Activated naive CD8-positive, alpha-beta T cell (primary cell): ENCODE measurements at regions not wholly inside any gene's neighbourhood (a gene's known extent, or its start where the extent isn't known, plus 50 kb on each side); places are given as distances from the start of the nearest gene placed in this dataset.

Experiments used
- H3K27ac Mint-ChIP-seq: one replicate; pipeline ENCODE4 v1.8.0; 2021; ENCODE audit warnings: mixed read lengths
- H3K27me3 Mint-ChIP-seq: one replicate; pipeline ENCODE4 v1.8.0; 2021; ENCODE audit warnings: mixed read lengths
- H3K36me3 Mint-ChIP-seq: one replicate; pipeline ENCODE4 v1.8.0; 2021; ENCODE audit warnings: mixed read lengths
- H3K4me1 Mint-ChIP-seq: one replicate; pipeline ENCODE4 v1.8.0; 2021; ENCODE audit warnings: low read depth, mixed read lengths
- H3K4me3 Mint-ChIP-seq: one replicate; pipeline ENCODE4 v1.8.0; 2021; ENCODE audit warnings: mild to moderate bottlenecking, mixed read lengths
- H3K9me3 Mint-ChIP-seq: one replicate; pipeline ENCODE4 v1.8.0; 2021; ENCODE audit warnings: low read depth, mixed read lengths

GRCh38 chr17:79276821-79277220 lies 202.2 kb downstream of the ENGASE start:
- Mint-ChIP-seq H3K27ac (no peak overlapping the region), H3K36me3 (no peaks in the 10 kb centered on the region), H3K9me3 (no peaks in the 10 kb centered on the region), H3K4me3 (no peak overlapping the region), H3K4me1 (peaks cover 3% of the 10 kb centered on the region), H3K27me3 (no peaks in the 10 kb centered on the region)

GRCh38 chr17:79273660-79274059 lies 199.0 kb downstream of the ENGASE start:
- Mint-ChIP-seq H3K4me1 (peaks cover 3% of the 10 kb centered on the region), H3K36me3 (no peaks in the 10 kb centered on the region), H3K9me3 (no peaks in the 10 kb centered on the region), H3K27me3 (peaks cover 2% of the 10 kb centered on the region), H3K4me3 (no peak overlapping the region), H3K27ac (no peak overlapping the region)

- no peaks in the 10 kb centered on the region for H3K9me3 Mint-ChIP-seq
- no peak overlapping the region for H3K27ac Mint-ChIP-seq
- H3K27me3 Mint-ChIP-seq: peaks cover 2% of the 10 kb centered on the region
- no peak overlapping the region for H3K4me3 Mint-ChIP-seq
- peaks cover 3% of the 10 kb centered on the region for H3K4me1 Mint-ChIP-seq
- H3K36me3 Mint-ChIP-seq: no peaks in the 10 kb centered on the region
These were observed 198.1 kb downstream of the ENGASE start for GRCh38 chr17:79272666-79273219.

- no peak overlapping the region for H3K4me3 Mint-ChIP-seq
- H3K27me3 Mint-ChIP-seq: peaks cover 2% of the 10 kb centered on the region
- H3K36me3 Mint-ChIP-seq: no peaks in the 10 kb centered on the region
- no peaks in the 10 kb centered on the region for H3K9me3 Mint-ChIP-seq
- H3K4me1 Mint-ChIP-seq: peaks cover 3% of the 10 kb centered on the region
- no peak overlapping the region for H3K27ac Mint-ChIP-seq
These were observed 197.6 kb downstream of the ENGASE start for GRCh38 chr17:79272220-79272619.

- Mint-ChIP-seq H3K4me1 (no peaks in the 10 kb centered on the region), H3K27me3 (peaks cover 2% of the 10 kb centered on the region), H3K36me3 (no peaks in the 10 kb centered on the region), H3K4me3 (no peak overlapping the region), H3K27ac (no peak overlapping the region), H3K9me3 (no peaks in the 10 kb centered on the region)
These were observed 195.0 kb downstream of the ENGASE start for GRCh38 chr17:79269620-79270019.

GRCh38 chr17:79263191-79263590 lies 188.6 kb downstream of the ENGASE start:
- Mint-ChIP-seq H3K4me1 (no peaks in the 10 kb centered on the region), H3K27me3 (no peaks in the 10 kb centered on the region), H3K27ac (no peak overlapping the region), H3K4me3 (no peak overlapping the region), H3K36me3 (no peaks in the 10 kb centered on the region), H3K9me3 (no peaks in the 10 kb centered on the region)

- H3K9me3 Mint-ChIP-seq: no peaks in the 10 kb centered on the region
- H3K27me3 Mint-ChIP-seq: peaks cover 2% of the 10 kb centered on the region
- no peak overlapping the region for H3K4me3 Mint-ChIP-seq
- H3K36me3 Mint-ChIP-seq: no peaks in the 10 kb centered on the region
- no peak overlapping the region for H3K27ac Mint-ChIP-seq
- no peaks in the 10 kb centered on the region for H3K4me1 Mint-ChIP-seq
These were observed 188.0 kb downstream of the ENGASE start for GRCh38 chr17:79262624-79263023.

- H3K4me1 Mint-ChIP-seq: no peaks in the 10 kb centered on the region
- no peak overlapping the region for H3K4me3 Mint-ChIP-seq
- no peaks in the 10 kb centered on the region for H3K9me3 Mint-ChIP-seq
- no peaks in the 10 kb centered on the region for H3K36me3 Mint-ChIP-seq
- H3K27ac Mint-ChIP-seq: no peak overlapping the region
- peaks cover 2% of the 10 kb centered on the region for H3K27me3 Mint-ChIP-seq
These were observed 186.9 kb downstream of the ENGASE start for GRCh38 chr17:79261355-79262072.

GRCh38 chr17:79258843-79259242 lies 184.2 kb downstream of the ENGASE start:
- Mint-ChIP-seq H3K9me3 (no peaks in the 10 kb centered on the region), H3K4me3 (no peak overlapping the region), H3K27ac (no peak overlapping the region), H3K4me1 (no peaks in the 10 kb centered on the region), H3K36me3 (no peaks in the 10 kb centered on the region), H3K27me3 (peaks cover 3% of the 10 kb centered on the region)

GRCh38 chr17:79258041-79258440 lies 183.4 kb downstream of the ENGASE start:
- H3K36me3 Mint-ChIP-seq: no peaks in the 10 kb centered on the region
- no peaks in the 10 kb centered on the region for H3K9me3 Mint-ChIP-seq
- H3K27ac Mint-ChIP-seq: no peak overlapping the region
- H3K27me3 Mint-ChIP-seq: peaks cover 3% of the 10 kb centered on the region
- H3K4me1 Mint-ChIP-seq: no peaks in the 10 kb centered on the region
- H3K4me3 Mint-ChIP-seq: no peak overlapping the region

GRCh38 chr17:79255926-79256585 lies 181.4 kb downstream of the ENGASE start:
- Mint-ChIP-seq H3K4me1 (no peaks in the 10 kb centered on the region), H3K9me3 (no peaks in the 10 kb centered on the region), H3K27ac (no peak overlapping the region), H3K27me3 (peaks cover 13% of the 10 kb centered on the region), H3K4me3 (no peak overlapping the region), H3K36me3 (no peaks in the 10 kb centered on the region)

- no peaks in the 10 kb centered on the region for H3K9me3 Mint-ChIP-seq
- H3K27ac Mint-ChIP-seq: no peak overlapping the region
- H3K27me3 Mint-ChIP-seq: peaks cover 14% of the 10 kb centered on the region
- no peak overlapping the region for H3K4me3 Mint-ChIP-seq
- H3K4me1 Mint-ChIP-seq: no peaks in the 10 kb centered on the region
- H3K36me3 Mint-ChIP-seq: no peaks in the 10 kb centered on the region
These were observed 180.8 kb downstream of the ENGASE start for GRCh38 chr17:79255456-79255855.

GRCh38 chr17:79255046-79255445 lies 180.4 kb downstream of the ENGASE start:
- Mint-ChIP-seq H3K27ac (no peak overlapping the region), H3K4me3 (no peak overlapping the region), H3K27me3 (peaks cover 14% of the 10 kb centered on the region), H3K9me3 (no peaks in the 10 kb centered on the region), H3K4me1 (no peaks in the 10 kb centered on the region), H3K36me3 (no peaks in the 10 kb centered on the region)

- Mint-ChIP-seq H3K36me3 (no peaks in the 10 kb centered on the region), H3K9me3 (no peaks in the 10 kb centered on the region), H3K4me1 (no peaks in the 10 kb centered on the region), H3K4me3 (no peak overlapping the region), H3K27ac (no peak overlapping the region), H3K27me3 (peaks cover 14% of the 10 kb centered on the region)
These were observed 178.3 kb downstream of the ENGASE start for GRCh38 chr17:79252886-79253285.

GRCh38 chr17:79251824-79252223 lies 177.2 kb downstream of the ENGASE start:
- Mint-ChIP-seq H3K4me3 (no peak overlapping the region), H3K27me3 (peaks cover 14% of the 10 kb centered on the region), H3K36me3 (no peaks in the 10 kb centered on the region), H3K4me1 (no peaks in the 10 kb centered on the region), H3K27ac (no peak overlapping the region), H3K9me3 (no peaks in the 10 kb centered on the region)
